K562 (cell line): ENCODE measurements at regions not wholly inside any gene's neighbourhood (a gene's known extent, or its start where the extent isn't known, plus 50 kb on each side); places are given as distances from the start of the nearest gene placed in this dataset.

ENCODE experiments used
- ATAC-seq: fragments of 200-7000 bp; cut with Tn5 transposase; 3 replicates; pipeline ENCODE4 v1.9.1; 2020; ENCODE audit warnings: moderate library complexity
- BruUV-seq: library from RNA; stranded (reverse); fragments of 400-500 nt; replicated peaks from 2 replicates; lab custom pipeline; 2021; lab: Mats Ljungman, UMichigan
- CTCF ChIA-PET: fragments of 300-600 bp; formaldehyde crosslinking; extraction: SDS; loops from one replicate; lab custom pipeline; 2021; ENCODE audit warnings: low intra/inter-chr PET ratio; lab: Yijun Ruan, JAX
- POLR2A ChIA-PET: fragments of 300-600, 350-650 bp; sonication (Branson Sonifier 250); formaldehyde crosslinking; extraction: SDS; loops from one replicate; lab custom pipeline; 2021; ENCODE audit warnings: antibody characterized with exemption, inconsistent platforms; lab: Yijun Ruan, JAX
- DNase-seq, 4 experiments: peaks; one replicate each; pipeline versions ENCODE4 v3.0.0 to v3.0.0-alpha.2; 2011 to 2018; ENCODE audit warnings: low spot score in 3 of 4, mixed read lengths in 3 of 4; ENCODE audit errors: extremely low read depth in 1 of 4
- FAIRE-seq: peaks from 2 replicates; lab custom pipeline; 2011; peaks lifted over from hg19 to GRCh38; lab: Jason Lieb, UNC
- H2AFZ ChIP-seq: 2 replicates; pipeline ENCODE4 v1.6.0; 2011; ENCODE audit warnings: low read depth, low read length, control low read depth, inconsistent platforms
- H3K27ac ChIP-seq: fragments of 200-600 bp; 3 replicates; pipeline ENCODE4 v1.8.0; 2011; ENCODE audit warnings: low read depth, mild to moderate bottlenecking, control low read depth, inconsistent platforms, low read length, moderate library complexity, mixed read lengths; ENCODE audit errors: extremely low read depth
- H3K27me3 ChIP-seq, 2 experiments: fragments of 300-600 bp in 1 of 2; 2 replicates in 1 of 2; 3 replicates in 1 of 2; pipeline versions ENCODE4 v1.6.0 to v1.8.0; 2011; ENCODE audit warnings: inconsistent platforms in 2 of 2, low read length in 2 of 2, mild to moderate bottlenecking in 1 of 2, mixed read lengths in 1 of 2, moderate library complexity in 1 of 2; ENCODE audit not compliant: control insufficient read depth in 2 of 2, insufficient read depth in 2 of 2
- H3K36me3 ChIP-seq: fragments of 300-600 bp; 3 replicates; pipeline ENCODE4 v1.8.0; 2011; ENCODE audit warnings: mild to moderate bottlenecking, low read length, inconsistent platforms; ENCODE audit not compliant: control insufficient read depth, insufficient read depth
- H3K4me1 ChIP-seq, 2 experiments: fragments of 200-600 bp in 1 of 2; replicated peaks in 1 of 2; 2 replicates in 1 of 2; 3 replicates in 1 of 2; pipeline versions ENCODE4 v1.5.1 to v1.8.0; 2011; ENCODE audit warnings: inconsistent platforms in 2 of 2, low read length in 2 of 2, mild to moderate bottlenecking in 1 of 2, mixed read lengths in 1 of 2, moderate library complexity in 1 of 2; ENCODE audit not compliant: control insufficient read depth in 2 of 2, insufficient read depth in 2 of 2
- H3K4me2 ChIP-seq: 2 replicates; pipeline ENCODE4 v1.6.1; 2011; ENCODE audit warnings: low read length, control low read depth, inconsistent platforms, mixed read lengths; ENCODE audit not compliant: insufficient read depth
- H3K4me3 ChIP-seq: fragments of 200-600 bp; sonication (generic), shearing (Covaris generic); 2 replicates; pipeline ENCODE4 v1.5.1; 2016; ENCODE audit warnings: control low read depth, inconsistent platforms
- H3K79me2 ChIP-seq: fragments of 200-600 bp; 3 replicates; pipeline ENCODE4 v1.8.0; 2011; ENCODE audit warnings: low read length, inconsistent platforms; ENCODE audit not compliant: control insufficient read depth, insufficient read depth
- H3K9ac ChIP-seq, 2 experiments: 2 replicates each; pipeline versions ENCODE4 v1.6.0 to v1.6.1; 2011; ENCODE audit warnings: low read depth in 2 of 2, low read length in 2 of 2, control low read depth in 1 of 2, inconsistent platforms in 1 of 2, mild to moderate bottlenecking in 1 of 2, mixed read lengths in 1 of 2; ENCODE audit not compliant: insufficient read depth in 1 of 2
- H3K9me1 ChIP-seq: one replicate; pipeline ENCODE4 v1.6.0; 2011; ENCODE audit warnings: inconsistent platforms, mild to moderate bottlenecking, low read length, moderate library complexity; ENCODE audit not compliant: control insufficient read depth, insufficient read depth
- H3K9me3 ChIP-seq: replicated peaks from 2 replicates; pipeline ENCODE4 v1.5.1; 2011; ENCODE audit warnings: low read depth, low read length, inconsistent platforms; ENCODE audit not compliant: control insufficient read depth, insufficient read depth
- H4K20me1 ChIP-seq: replicated peaks from 2 replicates; pipeline ENCODE4 v1.6.1; 2011; ENCODE audit warnings: low read length, inconsistent platforms, mixed read lengths; ENCODE audit not compliant: control insufficient read depth, insufficient read depth
- FOXA3 ChIP-seq, 2 experiments: fragments of 450-650 bp in 1 of 2; sonication (generic) in 1 of 2; formaldehyde crosslinking; IDR thresholded peaks in 1 of 2; conservative IDR thresholded peaks in 1 of 2; 2 replicates each; pipeline versions ENCODE4 v1.4.0 to v1.8.0; 2020 to 2022; ENCODE audit warnings: mild to moderate bottlenecking in 2 of 2, missing genetic modification reagents in 1 of 2
- YBX1 ChIP-seq: fragments of 450-650 bp; IDR thresholded peaks from 2 replicates; pipeline ENCODE4 v1.7.1; 2016; ENCODE audit warnings: mild to moderate bottlenecking
- WGBS: fragments of 100-300 bp; shearing (Covaris generic); methylation state at CpG from one replicate; pipeline ENCODE4 v1.1.6; 2016; ENCODE audit warnings: low coverage, mixed read lengths; ENCODE audit not compliant: insufficient coverage; ENCODE audit errors: missing lambda C conversion rate; 5-methylcytosine and 5-hydroxymethylcytosine counted together
- in situ Hi-C: fragments of 300-500 bp; cut with MboI; formaldehyde crosslinking; loops from 4 replicates; pipeline ENCODE4 v1.15.0; 2018; ENCODE audit warnings: inconsistent platforms, mixed read lengths
- intact Hi-C: fragments of 100-400 bp; cut with micrococcal nuclease; formaldehyde crosslinking; loops from 2 replicates; pipeline ENCODE4 v1.14.2; 2022
- TF ChIP-seq, protein P1 (sequence below): sonication (generic); formaldehyde crosslinking; IDR thresholded peaks from 2 replicates; pipeline ENCODE4 v1.5.0; 2020; ENCODE audit warnings: missing genetic modification reagents
- TF ChIP-seq, protein P2 (sequence below): fragments of 450-650 bp; formaldehyde crosslinking; IDR thresholded peaks from 2 replicates; pipeline ENCODE4 v1.4.0; 2020; ENCODE audit warnings: mild to moderate bottlenecking, mixed read lengths

GRCh38 chr14:54048311-54048710 is 91.7 kb upstream of the BMP4 start:
- Histone ChIP-seq H3K9me3 (no peaks in the 10 kb centered on the region), H3K27ac (no peak overlapping the region), H3K4me1 (no peaks in the 10 kb centered on the region), H3K36me3 (no peaks in the 10 kb centered on the region), H3K27me3 (no peaks in the 10 kb centered on the region), H3K4me2 (no peak overlapping the region), H3K4me3 (no peak overlapping the region), H2AFZ (no peak overlapping the region), H3K9ac (no peak overlapping the region), H3K79me2 (no peaks in the 10 kb centered on the region), H4K20me1 (no peaks in the 10 kb centered on the region), H3K9me1 (no peaks in the 10 kb centered on the region)
- TF ChIP-seq, protein P1, sequence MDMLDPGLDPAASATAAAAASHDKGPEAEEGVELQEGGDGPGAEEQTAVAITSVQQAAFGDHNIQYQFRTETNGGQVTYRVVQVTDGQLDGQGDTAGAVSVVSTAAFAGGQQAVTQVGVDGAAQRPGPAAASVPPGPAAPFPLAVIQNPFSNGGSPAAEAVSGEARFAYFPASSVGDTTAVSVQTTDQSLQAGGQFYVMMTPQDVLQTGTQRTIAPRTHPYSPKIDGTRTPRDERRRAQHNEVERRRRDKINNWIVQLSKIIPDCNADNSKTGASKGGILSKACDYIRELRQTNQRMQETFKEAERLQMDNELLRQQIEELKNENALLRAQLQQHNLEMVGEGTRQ (CRISPR knock-in tag), result peak; percentile 49
- TF ChIP-seq, protein P2, sequence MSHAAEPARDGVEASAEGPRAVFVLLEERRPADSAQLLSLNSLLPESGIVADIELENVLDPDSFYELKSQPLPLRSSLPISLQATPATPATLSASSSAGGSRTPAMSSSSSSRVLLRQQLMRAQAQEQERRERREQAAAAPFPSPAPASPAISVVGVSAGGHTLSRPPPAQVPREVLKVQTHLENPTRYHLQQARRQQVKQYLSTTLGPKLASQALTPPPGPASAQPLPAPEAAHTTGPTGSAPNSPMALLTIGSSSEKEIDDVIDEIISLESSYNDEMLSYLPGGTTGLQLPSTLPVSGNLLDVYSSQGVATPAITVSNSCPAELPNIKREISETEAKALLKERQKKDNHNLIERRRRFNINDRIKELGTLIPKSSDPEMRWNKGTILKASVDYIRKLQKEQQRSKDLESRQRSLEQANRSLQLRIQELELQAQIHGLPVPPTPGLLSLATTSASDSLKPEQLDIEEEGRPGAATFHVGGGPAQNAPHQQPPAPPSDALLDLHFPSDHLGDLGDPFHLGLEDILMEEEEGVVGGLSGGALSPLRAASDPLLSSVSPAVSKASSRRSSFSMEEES, result peak; percentile 91
- TF ChIP-seq FOXA3 (CRISPR knock-in tag; conservative IDR thresholded peaks at IDR 0.05 in 1 of 2, IDR thresholded peaks at IDR 0.05 in 1 of 2) (no peak), YBX1 (no peak)
- POLR2A ChIA-PET, result no interaction called here
- no peak for FAIRE-seq
- DNase-seq, result no peak
- no TSS peak for BruUV-seq
- in situ Hi-C loops (no loop called here), intact Hi-C loops (no loop called here)
- no peak for ATAC-seq
- WGBS, result 2% methylated on average over 7 of the region's 9 CpGs
- CTCF ChIA-PET, result no interaction called here
